Astrocyte (in vitro differentiated cells and primary cell): ENCODE measurements at regions not wholly inside any gene's neighbourhood (a gene's known extent, or its start where the extent isn't known, plus 50 kb on each side); places are given as distances from the start of the nearest gene placed in this dataset.

ENCODE experiments used
- DNase-seq: peaks from one replicate; pipeline ENCODE4 v3.0.0-alpha.2; 2010; ENCODE audit warnings: low read depth
- FAIRE-seq: peaks from 2 replicates; lab custom pipeline; 2011; peaks lifted over from hg19 to GRCh38; lab: Jason Lieb, UNC
- H2AFZ ChIP-seq: 2 replicates; pipeline ENCODE4 v1.6.0; 2012; ENCODE audit warnings: low read depth, low read length, inconsistent platforms
- H3K27ac ChIP-seq: 2 replicates; pipeline ENCODE4 v1.5.1; 2011; ENCODE audit warnings: low read depth, low read length, inconsistent platforms
- H3K27me3 ChIP-seq: 2 replicates; pipeline ENCODE4 v1.6.0; 2011; ENCODE audit warnings: low read length, inconsistent platforms; ENCODE audit not compliant: insufficient read depth
- H3K36me3 ChIP-seq: 2 replicates; pipeline ENCODE4 v1.5.1; 2011; ENCODE audit warnings: low read length, inconsistent platforms; ENCODE audit not compliant: insufficient read depth
- H3K4me1 ChIP-seq: 2 replicates; pipeline ENCODE4 v1.5.1; 2011; ENCODE audit warnings: low read length, inconsistent platforms; ENCODE audit not compliant: insufficient read depth
- H3K4me2 ChIP-seq: 2 replicates; pipeline ENCODE4 v1.6.0; 2012; ENCODE audit warnings: low read length, inconsistent platforms
- H3K4me3 ChIP-seq: 2 replicates; pipeline ENCODE4 v1.5.1; 2011; ENCODE audit warnings: low read depth, mild to moderate bottlenecking, low read length, inconsistent platforms; ENCODE audit not compliant: insufficient read depth
- H3K79me2 ChIP-seq: 2 replicates; pipeline ENCODE4 v1.6.0; 2012; ENCODE audit warnings: mild to moderate bottlenecking, low read length, inconsistent platforms; ENCODE audit not compliant: insufficient read depth
- H3K9ac ChIP-seq: 2 replicates; pipeline ENCODE4 v1.6.0; 2012; ENCODE audit warnings: mild to moderate bottlenecking, low read length, inconsistent platforms
- H3K9me3 ChIP-seq: 2 replicates; pipeline ENCODE4 v1.5.1; 2012; ENCODE audit warnings: low read depth, mild to moderate bottlenecking, low read length, inconsistent platforms; ENCODE audit not compliant: insufficient read depth
- H4K20me1 ChIP-seq: 2 replicates; pipeline ENCODE4 v1.6.0; 2012; ENCODE audit warnings: low read length, inconsistent platforms; ENCODE audit not compliant: insufficient read depth
- H3K27ac Mint-ChIP-seq: one replicate; pipeline ENCODE4 v1.8.0; 2021; ENCODE audit warnings: mild to moderate bottlenecking, mixed read lengths; ENCODE audit not compliant: unreplicated experiment
- H3K27me3 Mint-ChIP-seq: one replicate; pipeline ENCODE4 v1.8.0; 2021; ENCODE audit warnings: low read depth, mixed read lengths; ENCODE audit not compliant: unreplicated experiment
- H3K36me3 Mint-ChIP-seq: one replicate; pipeline ENCODE4 v1.8.0; 2021; ENCODE audit warnings: low read depth, mixed read lengths; ENCODE audit not compliant: unreplicated experiment
- H3K4me1 Mint-ChIP-seq: one replicate; pipeline ENCODE4 v1.8.0; 2021; ENCODE audit warnings: low read depth, mixed read lengths; ENCODE audit not compliant: unreplicated experiment
- H3K4me3 Mint-ChIP-seq: one replicate; pipeline ENCODE4 v1.8.0; 2021; ENCODE audit warnings: mild to moderate bottlenecking, moderate library complexity, mixed read lengths; ENCODE audit not compliant: unreplicated experiment
- H3K9me3 Mint-ChIP-seq: one replicate; pipeline ENCODE4 v1.8.0; 2021; ENCODE audit warnings: mild to moderate bottlenecking, mixed read lengths; ENCODE audit not compliant: unreplicated experiment
- EZH2 ChIP-seq: IDR thresholded peaks from 2 replicates; pipeline ENCODE4 v1.6.1; 2012; ENCODE audit warnings: mild to moderate bottlenecking, low read length, inconsistent platforms; ENCODE audit not compliant: insufficient read depth
- TF ChIP-seq, protein P1 (sequence below): IDR thresholded peaks from 2 replicates; pipeline ENCODE4 v1.5.1; 2011; ENCODE audit warnings: low read depth, mild to moderate bottlenecking, inconsistent platforms, low read length, moderate library complexity; ENCODE audit not compliant: insufficient read depth

DNA sequence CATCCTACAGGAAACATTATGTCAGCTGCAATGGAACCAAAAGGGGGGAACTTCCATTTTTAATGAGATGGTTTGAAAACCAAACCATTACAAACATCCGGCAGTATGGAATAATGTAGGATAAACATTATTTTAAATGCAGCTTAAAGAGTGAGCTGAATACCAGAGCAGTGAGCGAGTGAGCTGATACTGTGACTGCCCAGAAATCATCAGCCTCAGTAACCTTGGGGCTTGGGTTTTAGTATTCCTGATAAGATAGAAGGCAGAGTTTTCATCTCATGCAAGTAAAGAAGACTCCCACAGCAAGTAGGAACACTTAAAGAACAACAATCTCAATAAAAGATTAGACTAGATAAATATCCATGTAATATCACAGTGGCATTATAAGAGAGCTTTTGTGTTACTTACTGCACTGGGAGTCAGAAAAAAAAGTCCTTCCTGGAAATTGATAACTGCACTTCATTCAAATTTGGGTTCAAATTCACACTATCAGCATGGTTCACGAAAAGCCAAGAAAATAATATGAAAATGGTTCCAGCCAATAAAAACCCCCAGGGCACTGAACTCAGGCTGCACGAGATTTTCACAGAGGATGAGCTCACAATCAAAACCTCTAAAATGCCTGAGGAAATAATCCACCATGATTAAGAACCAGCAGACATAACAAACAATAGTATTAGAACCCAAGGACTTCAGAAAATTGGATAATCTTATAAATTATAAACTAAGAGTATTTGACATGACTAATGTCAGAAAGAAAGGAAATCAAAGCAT is 115.7 kb downstream of the MTPAP start:
- Mint-ChIP-seq H3K27me3 (no peaks in the 10 kb centered on the region), H3K27ac (no peak overlapping the region), H3K4me3 (no peak overlapping the region), H3K36me3 (no peaks in the 10 kb centered on the region), H3K4me1 (no peaks in the 10 kb centered on the region), H3K9me3 (no peaks in the 10 kb centered on the region)
- Histone ChIP-seq H2AFZ (no peak overlapping the region), H4K20me1 (no peaks in the 10 kb centered on the region), H3K4me1 (no peaks in the 10 kb centered on the region), H3K9ac (no peak overlapping the region), H3K4me3 (no peak overlapping the region), H3K79me2 (no peaks in the 10 kb centered on the region), H3K27ac (no peak overlapping the region), H3K9me3 (no peaks in the 10 kb centered on the region), H3K36me3 (no peaks in the 10 kb centered on the region), H3K4me2 (no peak overlapping the region), H3K27me3 (peaks cover 2% of the 10 kb centered on the region)
- TF ChIP-seq, protein P1, sequence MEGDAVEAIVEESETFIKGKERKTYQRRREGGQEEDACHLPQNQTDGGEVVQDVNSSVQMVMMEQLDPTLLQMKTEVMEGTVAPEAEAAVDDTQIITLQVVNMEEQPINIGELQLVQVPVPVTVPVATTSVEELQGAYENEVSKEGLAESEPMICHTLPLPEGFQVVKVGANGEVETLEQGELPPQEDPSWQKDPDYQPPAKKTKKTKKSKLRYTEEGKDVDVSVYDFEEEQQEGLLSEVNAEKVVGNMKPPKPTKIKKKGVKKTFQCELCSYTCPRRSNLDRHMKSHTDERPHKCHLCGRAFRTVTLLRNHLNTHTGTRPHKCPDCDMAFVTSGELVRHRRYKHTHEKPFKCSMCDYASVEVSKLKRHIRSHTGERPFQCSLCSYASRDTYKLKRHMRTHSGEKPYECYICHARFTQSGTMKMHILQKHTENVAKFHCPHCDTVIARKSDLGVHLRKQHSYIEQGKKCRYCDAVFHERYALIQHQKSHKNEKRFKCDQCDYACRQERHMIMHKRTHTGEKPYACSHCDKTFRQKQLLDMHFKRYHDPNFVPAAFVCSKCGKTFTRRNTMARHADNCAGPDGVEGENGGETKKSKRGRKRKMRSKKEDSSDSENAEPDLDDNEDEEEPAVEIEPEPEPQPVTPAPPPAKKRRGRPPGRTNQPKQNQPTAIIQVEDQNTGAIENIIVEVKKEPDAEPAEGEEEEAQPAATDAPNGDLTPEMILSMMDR: no peak
- no peak for TF ChIP-seq EZH2
- FAIRE-seq: peak; percentile 37
- no peak for DNase-seq

DNA sequence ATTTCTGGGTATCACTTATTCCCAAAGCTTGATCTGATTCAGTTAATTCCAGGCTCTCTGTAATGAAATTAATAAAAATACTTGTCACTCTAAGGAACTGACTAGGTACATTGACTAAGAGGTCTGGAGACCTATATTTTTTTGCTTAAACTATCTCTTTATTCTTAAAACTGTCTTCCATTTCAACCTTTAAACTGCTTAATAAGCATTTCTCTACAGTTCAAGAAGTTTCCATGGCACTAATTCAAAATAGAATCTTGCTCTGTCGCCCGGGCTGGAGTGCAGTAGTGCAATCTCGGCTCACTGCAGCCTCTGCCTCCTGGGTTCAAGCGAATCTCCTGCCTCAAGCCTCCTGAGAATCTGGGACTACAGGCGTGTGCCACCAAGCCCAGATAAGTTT is 117.4 kb downstream of the MTPAP start:
- no peaks in the 10 kb centered on the region for H3K36me3 Mint-ChIP-seq
- FAIRE-seq: no peak
- H3K4me2 ChIP-seq: no peak overlapping the region

More for the DNA sequence above, 117.4 kb downstream of the MTPAP start:
- Histone ChIP-seq H3K4me3 (no peak overlapping the region), H3K27ac (no peak overlapping the region), H4K20me1 (no peaks in the 10 kb centered on the region), H3K9ac (no peak overlapping the region), H3K9me3 (no peaks in the 10 kb centered on the region), H3K27me3 (peaks cover 2% of the 10 kb centered on the region), H2AFZ (no peak overlapping the region), H3K79me2 (no peaks in the 10 kb centered on the region), H3K4me1 (no peaks in the 10 kb centered on the region), H3K36me3 (no peaks in the 10 kb centered on the region)
- Mint-ChIP-seq H3K27ac (no peak overlapping the region), H3K4me3 (no peak overlapping the region), H3K4me1 (no peaks in the 10 kb centered on the region), H3K27me3 (no peaks in the 10 kb centered on the region), H3K9me3 (peaks cover 2% of the 10 kb centered on the region)
- TF ChIP-seq EZH2: no peak
- TF ChIP-seq, protein P1: no peak
- no peak for DNase-seq
